SHP77 treated with DMSO at 0.1 percent for 48 hours (cell line): ENCODE measurements at regions not wholly inside any gene's neighbourhood (a gene's known extent, or its start where the extent isn't known, plus 50 kb on each side); places are given as distances from the start of the nearest gene placed in this dataset.

Source experiments
- DNase-seq: peaks from one replicate; lab custom pipeline; 2025; lab: John Stamatoyannopoulos, UW

GRCh38 chr11:104830508-104830907, 67.8 kb downstream of the CASP12 start:
- DNase-seq: no peak

- no peak for DNase-seq
These were observed 68.2 kb downstream of the CASP12 start for GRCh38 chr11:104830080-104830479.

GRCh38 chr11:104826772-104827171, 71.5 kb downstream of the CASP12 start:
- no peak for DNase-seq

- DNase-seq: no peak
These were observed 74.6 kb downstream of the CASP12 start for GRCh38 chr11:104823657-104824056.

DNA sequence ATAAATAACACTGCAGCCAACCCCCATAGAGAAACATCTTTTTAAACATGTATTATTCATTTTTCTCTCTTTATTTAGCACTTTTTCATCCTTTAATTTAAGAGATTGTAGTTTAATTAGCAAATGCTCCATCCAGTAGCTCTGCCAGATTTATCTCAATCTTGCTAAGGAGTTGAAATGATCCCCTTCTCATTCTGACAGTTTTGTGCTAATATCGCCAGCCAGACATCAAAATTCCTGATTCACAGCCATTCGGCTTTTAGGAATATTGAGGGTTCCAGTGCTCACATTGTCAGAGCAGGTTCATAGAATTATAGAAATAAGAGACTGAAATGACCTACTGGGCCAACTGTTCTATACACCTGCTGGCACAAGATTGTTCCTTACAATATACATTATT, 77.8 kb downstream of the CASP12 start:
- DNase-seq: no peak

GRCh38 chr11:104819603-104820002, 78.7 kb downstream of the CASP12 start:
- DNase-seq: no peak

DNA sequence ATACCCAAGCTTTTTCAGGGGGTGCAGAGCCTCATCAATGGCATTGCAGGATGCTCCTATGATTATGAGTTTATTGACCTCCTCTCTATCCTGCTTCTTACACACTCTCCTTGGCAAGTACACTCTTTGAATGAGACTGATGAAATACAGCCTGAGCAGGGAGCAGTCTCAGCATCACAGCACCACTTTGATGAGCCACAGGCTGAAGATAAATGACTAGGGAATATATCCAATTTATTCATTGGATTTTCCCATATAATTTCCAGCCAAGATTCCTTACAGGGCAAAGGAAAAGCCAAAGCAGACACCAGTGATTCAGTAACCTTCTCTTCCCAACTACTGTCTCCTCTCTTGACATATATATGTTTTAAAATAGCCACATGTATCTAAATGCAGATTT, 79.2 kb downstream of the CASP12 start:
- DNase-seq: no peak

DNA sequence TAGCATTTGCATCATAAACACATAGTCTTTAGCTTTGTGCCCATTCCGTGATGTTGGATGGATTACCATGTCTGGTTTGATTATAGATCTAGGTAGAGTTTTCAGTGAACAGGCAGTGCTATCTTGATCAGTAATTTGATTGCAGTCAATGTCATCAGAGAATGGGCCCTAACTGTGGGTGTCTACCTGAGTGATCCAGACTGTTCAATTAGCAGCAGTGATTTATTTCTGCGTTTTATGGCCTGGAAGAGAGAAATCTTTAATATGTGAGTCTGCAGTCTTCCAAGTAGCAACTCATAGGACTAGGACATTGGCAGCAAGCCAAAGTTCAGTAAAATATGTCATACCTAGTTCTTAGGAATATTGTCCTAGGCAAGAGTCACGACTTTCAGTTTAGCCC, 80.3 kb downstream of the CASP12 start:
- DNase-seq: no peak

GRCh38 chr11:104813532-104813931, 84.7 kb downstream of the CASP12 start:
- DNase-seq: no peak

DNA sequence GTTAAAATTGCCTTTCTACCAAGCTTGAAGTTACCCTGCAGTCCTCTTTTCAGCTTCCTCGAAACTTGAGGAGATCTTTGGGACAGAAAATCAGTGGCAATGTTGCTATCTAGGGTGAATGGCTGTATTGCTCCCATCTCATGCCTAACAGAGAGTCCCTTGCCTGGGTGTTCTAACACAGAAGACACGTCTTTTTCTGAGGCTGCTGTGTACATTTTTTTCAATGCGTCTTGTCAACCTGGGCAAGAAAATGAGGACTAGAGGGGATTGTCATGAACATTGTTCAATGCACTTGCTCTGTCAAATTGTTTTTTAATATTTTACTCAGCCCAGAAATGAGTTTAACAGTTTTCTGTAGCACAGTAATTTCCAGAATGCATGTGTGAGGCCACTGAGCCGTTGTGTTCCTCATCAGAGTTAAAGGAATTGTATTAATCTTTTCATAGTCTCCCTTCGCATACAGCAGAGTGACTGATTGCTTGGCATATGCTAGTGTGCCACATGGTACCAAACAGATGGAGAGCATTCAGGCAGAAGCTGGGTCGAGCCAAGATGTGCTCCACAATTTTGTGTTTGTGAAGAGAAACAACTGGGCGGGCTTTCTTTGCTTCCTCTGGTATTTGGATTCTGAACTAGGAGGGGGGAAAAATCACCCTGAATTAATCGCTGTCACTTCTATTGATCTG, 86.0 kb downstream of the CASP12 start:
- DNase-seq: no peak

GRCh38 chr11:104803776-104804175, 94.5 kb downstream of the CASP12 start:
- no peak for DNase-seq

GRCh38 chr11:104799251-104799650, 99.0 kb downstream of the CASP12 start:
- DNase-seq: no peak

- no peak for DNase-seq
These were observed 99.5 kb downstream of the CASP12 start for GRCh38 chr11:104798789-104799188.

DNA sequence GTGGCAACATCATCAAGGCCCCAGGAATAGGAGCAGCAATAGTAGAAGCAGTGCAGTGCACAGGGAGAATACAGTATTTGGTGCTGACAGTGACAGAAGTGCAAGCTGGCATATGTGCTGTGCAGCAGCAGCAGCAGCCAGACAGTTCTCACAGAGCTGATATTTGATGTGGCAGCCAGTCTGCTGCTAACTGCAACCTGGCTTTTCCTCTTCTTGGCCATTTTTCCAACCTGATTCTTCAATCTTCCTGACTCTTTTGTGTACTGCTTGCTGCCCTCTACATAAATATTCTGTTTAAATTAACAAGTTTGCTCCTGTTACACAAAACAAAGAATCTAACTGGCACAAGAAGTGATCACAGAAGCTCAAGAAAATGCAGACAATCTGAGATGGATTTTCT, 102.0 kb downstream of the CASP12 start:
- no peak for DNase-seq

DNA sequence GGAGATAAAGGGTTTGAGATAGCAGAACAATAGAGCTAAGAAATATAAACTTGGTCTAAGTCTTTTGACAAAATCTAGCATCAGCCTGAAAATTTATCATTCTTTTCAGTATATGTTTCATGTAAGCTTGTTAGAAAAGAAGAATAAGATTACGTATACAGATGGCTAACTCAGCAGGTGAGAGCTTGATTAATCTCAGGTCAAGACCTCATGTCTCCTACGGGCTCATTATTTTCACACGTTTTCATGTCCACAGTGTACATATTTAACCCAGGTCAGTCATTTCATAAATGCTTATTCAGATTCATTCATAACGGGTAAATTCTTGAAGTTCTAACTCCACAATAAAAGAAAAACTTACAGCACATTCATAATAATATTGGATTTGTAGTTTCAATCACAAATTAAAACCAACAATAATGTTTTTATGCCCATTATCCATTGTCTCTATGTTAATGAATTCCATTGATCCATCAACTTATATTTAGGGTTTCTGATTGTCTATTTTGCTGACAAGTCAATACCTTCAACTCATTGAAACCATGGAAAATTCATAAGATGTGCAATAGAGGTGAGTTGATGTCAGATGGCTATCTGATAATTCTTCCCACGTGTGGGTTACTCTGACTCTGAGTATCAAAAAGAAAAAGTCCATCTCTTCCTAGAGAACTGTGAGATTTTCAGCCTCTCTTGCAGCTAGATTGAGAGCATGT, 102.6 kb downstream of the CASP12 start:
- DNase-seq: no peak

DNA sequence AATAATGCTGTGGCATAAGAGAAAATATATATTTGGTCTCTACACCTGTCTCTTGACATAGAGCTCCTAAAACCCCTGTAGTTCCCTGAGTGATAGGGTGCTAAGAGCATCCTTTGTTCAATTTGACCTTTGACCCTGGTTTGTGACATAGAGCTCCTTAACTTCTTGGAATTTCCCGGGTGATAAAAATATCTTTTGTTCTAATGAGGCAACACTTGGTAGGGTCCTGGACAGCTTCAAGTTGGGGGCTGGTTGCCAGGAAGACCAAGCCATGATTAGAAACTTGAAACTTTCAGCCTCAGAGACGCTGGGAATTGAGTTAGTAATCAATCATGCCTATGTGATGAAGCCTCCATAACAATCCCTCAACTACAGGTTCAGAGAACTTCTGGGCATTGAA, 105.4 kb downstream of the CASP12 start:
- no peak for DNase-seq

GRCh38 chr11:104791896-104792295, 106.4 kb downstream of the CASP12 start:
- DNase-seq: no peak

DNA sequence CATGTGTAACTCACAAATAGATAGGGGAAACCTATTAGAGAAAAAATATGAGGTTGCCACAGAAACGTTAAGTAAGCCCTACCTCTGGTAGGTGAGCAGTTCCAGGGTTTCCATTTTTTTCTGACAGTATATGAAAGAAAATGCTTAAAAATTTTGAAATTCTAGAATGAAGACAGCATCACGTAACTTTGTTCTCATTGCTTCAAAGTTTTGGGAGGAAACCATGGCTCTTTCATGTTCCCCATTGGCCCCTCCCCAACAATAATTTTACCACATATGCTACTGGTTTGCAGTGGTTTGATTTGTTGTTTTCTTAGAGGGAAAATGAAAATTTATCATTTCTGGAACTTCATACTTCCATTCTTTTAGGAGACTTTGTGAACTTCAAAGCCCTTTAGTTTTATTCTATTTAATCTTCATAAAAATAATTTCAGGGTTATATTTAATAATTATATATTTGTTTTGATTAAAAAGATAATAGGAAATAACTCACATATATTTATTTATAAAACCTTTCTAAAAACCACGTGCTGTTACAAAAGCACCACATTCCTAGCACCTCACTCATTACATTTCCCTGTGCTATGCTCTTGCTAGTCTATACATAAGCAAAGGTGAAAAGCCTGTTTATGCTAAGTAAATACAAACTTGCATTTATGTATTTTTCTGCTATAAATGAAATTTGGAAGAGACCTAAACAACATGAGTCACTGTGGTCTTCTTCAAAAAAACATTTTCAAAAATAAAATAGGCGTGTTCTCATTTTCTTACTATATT, 113.4 kb downstream of the CASP12 start:
- no peak for DNase-seq

DNA sequence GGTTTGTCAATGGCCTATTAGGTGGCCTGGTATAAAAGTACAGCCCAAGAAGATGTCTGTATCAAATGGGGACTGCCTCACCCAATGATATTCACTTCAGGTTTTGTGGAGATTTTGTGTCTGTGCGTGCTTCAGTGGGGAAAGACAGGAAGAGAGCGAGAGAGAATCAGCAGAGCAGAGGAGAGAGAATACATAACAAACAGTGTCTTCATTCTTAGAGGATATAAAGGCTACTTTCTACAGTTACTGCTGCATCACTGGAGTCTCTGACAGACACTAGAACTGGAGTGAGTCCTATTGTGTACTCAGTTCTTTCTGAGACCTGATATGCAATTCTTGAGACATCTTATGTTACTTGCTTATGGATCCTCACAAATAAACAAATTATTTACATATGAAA, 115.0 kb downstream of the CASP12 start:
- no peak for DNase-seq

DNA sequence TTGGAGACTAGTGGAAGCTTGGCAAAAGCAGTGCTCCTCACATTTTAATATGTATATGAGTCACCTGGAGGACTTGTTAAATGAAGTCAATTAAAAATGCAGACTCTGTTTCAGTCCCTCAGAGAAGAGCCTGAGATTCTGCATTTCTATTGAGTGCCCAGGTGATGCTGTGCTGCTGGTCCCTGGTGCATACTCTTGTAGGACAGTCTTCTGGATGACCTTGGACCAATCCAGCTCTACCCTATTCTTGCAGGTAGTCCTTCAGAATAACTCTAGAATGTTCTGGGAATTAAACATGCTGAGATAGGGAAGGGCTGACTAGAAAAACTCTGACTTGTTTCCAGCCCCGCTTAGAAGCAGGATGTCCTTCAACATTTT, 115.9 kb downstream of the CASP12 start:
- no peak for DNase-seq

DNA sequence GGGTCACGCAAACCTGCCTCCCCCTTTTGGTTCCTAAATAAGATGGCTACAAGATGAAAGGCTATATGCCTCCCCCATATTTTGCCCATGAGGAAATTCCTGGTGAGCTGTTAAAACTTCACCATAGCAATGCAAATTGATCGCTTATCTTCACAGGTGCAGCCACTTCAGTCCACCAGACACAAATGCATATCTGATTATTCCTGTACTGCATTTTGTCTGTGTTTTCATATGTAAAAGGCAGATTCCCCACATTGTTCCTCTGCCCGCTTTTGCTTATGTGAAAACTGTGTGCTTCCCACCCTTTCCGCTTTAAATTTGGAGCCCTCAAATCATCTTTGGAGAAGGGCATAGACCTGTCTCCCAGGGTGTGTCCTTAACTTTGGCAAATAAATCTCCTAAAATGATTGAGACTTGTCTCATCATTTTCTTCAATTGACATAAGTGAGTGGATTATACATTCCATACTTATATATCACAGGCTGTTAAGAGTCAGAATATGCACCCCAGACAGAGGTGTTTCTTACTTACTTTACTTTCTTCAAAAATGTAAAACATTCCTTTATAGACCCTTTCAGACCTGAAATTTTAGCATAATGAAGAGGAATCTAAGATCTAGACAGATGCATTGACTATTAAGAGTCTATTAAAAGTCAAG, 116.4 kb downstream of the CASP12 start:
- DNase-seq: no peak

- no peak for DNase-seq
These were observed 117.2 kb downstream of the CASP12 start for GRCh38 chr11:104781037-104781436.
